Posterior cingulate gyrus (tissue), 11 donors: ENCODE measurements at regions not wholly inside any gene's neighbourhood (a gene's known extent, or its start where the extent isn't known, plus 50 kb on each side); places are given as distances from the start of the nearest gene placed in this dataset.

ENCODE experiments used
- DNase-seq, 10 donors: peaks; one replicate each; pipeline versions ENCODE4 v3.0.0 to v3.0.0-alpha.2; 2020 to 2021; ENCODE audit warnings: mixed read lengths in 3 of 10
- intact Hi-C: fragments of 100-400 bp; cut with DNase I; formaldehyde crosslinking; loops from one replicate; pipeline ENCODE4 v1.15.1; 2023

DNA sequence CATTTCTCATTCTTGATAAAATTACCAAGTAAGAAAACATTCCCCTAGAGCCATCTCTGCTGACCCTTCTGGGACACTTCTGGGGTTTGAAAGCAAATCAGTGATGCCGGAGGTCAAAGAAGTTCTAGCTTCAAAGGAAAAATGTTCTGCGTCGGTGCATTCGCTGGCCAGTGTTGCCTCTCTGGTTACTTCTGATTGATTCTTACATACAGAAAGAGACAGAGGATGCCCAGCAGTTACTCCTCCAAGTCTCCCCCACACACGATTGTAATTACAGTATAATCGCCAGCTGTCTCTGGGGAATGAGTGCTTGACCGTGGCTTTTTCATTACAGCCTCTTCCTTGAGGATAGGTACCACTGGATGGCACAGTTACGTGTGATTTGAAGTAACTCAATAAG, 150.9 kb downstream of the SNX19 start:
- DNase-seq: no peak
- intact Hi-C loops: no loop called here

GRCh38 chr11:130765951-130766649, 150.2 kb downstream of the SNX19 start:
- intact Hi-C loops: no loop called here
- no peak for DNase-seq

GRCh38 chr11:130766650-130767565, 149.4 kb downstream of the SNX19 start:
- DNase-seq: no peak
- intact Hi-C loops: no loop called here

GRCh38 chr11:130769782-130770535, 146.3 kb downstream of the SNX19 start:
- intact Hi-C loops: no loop called here

GRCh38 chr11:130771708-130772107, 144.6 kb downstream of the SNX19 start:
- DNase-seq: no peak
- intact Hi-C loops: no loop called here

More at GRCh38 chr11:130769782-130770535, 146.3 kb downstream of the SNX19 start:
- DNase-seq: no peak

GRCh38 chr11:130772266-130773227, 143.7 kb downstream of the SNX19 start:
- no peak for DNase-seq
- intact Hi-C loops: no loop called here

- no peak for DNase-seq
- intact Hi-C loops: no loop called here
Measured at GRCh38 chr11:130773244-130773820, 142.9 kb downstream of the SNX19 start.

DNA sequence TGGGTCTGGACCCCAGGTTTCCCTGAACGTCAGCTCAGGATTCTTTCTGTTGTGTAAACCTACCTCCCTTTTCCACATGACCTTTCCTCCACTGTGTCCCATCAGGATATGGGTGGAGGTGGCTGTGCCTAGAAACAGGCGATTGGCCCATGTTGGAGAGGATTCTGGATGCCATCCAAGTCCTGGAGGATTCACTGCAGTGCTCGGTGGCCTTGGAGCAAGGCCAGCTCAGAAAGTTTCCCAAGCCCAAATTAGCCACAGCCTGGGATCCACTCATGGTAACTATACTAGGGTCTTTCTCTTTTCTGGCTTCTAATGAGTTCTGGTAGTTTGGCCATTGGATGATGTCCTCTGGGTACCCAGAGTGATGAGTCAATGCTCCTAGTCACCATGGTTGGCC, 141.6 kb downstream of the SNX19 start:
- DNase-seq: no peak
- intact Hi-C loops: no loop called here

DNA sequence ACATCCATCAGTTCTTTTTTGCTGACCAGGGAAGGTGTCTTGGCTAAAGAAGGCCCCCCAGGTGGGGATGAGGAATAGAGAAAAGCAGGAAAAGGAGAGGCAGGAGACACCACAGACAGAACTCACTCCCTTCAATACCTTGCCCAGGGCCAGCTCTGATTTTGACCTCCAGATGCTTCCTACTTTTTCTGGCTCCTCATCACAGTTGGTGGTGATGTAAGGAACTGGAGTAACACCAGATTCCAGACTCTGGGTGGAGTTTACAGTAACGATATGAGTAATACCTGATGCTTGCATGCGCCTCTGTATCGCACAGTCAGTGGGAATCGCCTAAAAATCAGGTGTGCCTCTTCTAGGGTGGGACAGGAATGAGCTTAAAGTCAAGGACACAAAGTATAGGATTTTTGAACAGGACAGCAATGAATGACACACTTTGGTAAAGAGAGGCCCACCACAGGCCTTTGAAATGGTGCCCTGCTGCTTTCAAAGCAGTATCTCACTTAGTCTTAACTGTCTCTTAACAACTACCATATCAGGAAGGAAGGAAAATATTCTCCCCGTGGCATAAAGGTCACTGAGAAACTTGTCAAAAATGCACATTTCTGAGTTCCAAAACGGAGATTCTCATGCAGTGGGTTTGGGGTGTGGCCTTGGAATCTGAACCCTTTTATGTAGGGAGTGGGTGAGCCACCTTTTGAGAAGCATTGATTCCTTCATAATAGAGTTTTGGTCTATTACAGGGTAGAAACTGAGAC, 140.8 kb downstream of the SNX19 start:
- DNase-seq: no peak
- intact Hi-C loops: no loop called here

GRCh38 chr11:130776061-130776419, 140.2 kb downstream of the SNX19 start:
- intact Hi-C loops: no loop called here
- DNase-seq: no peak

DNA sequence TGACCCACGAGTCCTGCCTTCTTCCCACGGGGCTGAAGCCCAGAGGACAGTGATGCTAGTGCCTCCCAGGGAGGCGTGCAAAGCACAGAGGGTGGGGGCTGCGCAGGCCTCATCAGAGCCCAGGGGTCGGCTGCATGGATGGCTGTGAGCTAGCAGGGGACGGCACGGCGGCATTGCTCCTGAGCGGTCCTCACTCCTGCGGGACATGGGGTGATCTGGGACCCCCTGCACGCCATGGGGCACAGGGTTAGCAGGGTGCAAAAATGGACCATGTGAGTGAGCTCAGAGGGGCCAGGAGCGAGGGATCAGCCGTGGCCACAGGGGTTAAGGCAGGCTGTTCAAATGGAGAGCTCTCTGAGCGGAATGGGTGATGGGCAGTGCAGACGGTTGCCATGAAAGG, 138.3 kb downstream of the SNX19 start:
- intact Hi-C loops: no loop called here
- peak in 1 of 10 donors; percentile 62 for DNase-seq

GRCh38 chr11:130778705-130779104, 137.6 kb downstream of the SNX19 start:
- DNase-seq: no peak
- intact Hi-C loops: no loop called here

DNA sequence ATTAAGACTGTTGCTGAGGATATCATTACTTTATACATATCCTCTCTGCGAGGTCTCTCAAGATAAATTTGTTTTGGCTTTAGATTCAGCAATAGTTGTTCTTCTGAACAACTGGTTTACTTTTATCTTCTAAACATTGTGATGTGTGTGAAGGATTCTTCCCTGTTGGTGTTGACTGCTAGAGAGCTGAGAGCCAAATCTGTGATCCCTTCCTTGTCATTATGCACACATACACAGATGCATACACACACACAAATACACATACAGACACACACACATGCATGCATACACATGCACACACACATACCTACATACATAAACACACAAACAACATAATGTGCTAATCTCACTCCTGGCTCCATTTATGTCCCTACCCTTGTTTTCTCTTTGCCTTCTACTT, 137.0 kb downstream of the SNX19 start:
- intact Hi-C loops: no loop called here
- no peak for DNase-seq

- no peak for DNase-seq
- intact Hi-C loops: no loop called here
Measured at GRCh38 chr11:130779943-130780342, 136.3 kb downstream of the SNX19 start.

DNA sequence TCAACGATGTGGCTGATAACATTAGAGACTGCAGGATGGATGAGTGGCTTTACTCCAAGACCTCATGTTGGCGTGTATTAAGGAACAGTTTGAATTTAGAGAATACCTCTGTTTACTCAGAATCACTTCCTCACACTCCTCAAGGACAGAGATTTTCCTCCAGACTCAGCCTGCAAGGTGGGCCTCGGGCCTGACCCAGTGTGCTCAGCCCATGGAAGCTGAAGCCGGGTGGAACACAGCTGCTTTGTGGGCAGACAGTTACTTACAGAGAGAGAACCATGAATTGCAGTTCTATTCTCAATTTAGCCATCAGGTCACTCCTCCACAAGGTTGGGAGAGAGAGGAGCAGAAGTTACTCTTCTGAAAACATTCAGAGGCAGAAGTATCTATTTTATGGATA, 135.8 kb downstream of the SNX19 start:
- intact Hi-C loops: no loop called here
- DNase-seq: peak in 1 of 10 donors; percentile 61

- DNase-seq: no peak
Measured at GRCh38 chr11:130781931-130782330, 134.3 kb downstream of the SNX19 start.

GRCh38 chr11:130782361-130783222, 133.7 kb downstream of the SNX19 start:
- intact Hi-C loops: no loop called here
- no peak for DNase-seq

More at GRCh38 chr11:130781931-130782330, 134.3 kb downstream of the SNX19 start:
- intact Hi-C loops: no loop called here

DNA sequence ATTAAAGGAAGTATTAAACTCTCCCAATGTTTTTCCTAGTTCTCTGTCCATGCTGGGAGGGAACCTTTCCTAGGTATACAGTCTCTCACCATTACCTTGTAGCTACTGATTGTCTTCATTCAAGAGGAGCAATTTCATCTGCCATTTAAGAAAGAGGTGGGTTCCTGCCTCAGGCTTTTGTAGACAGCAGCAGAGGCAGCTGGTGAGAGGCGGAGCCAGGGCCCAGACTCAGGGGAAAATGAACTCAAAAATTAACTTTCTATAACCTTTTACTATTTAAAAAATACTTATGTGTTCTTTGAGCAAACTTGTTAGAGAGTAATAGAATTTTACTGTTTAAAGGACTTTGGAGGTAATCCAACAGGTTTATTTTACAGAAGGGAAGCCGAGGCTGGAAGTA, 133.0 kb downstream of the SNX19 start:
- intact Hi-C loops: no loop called here

More for the DNA sequence above, 133.0 kb downstream of the SNX19 start:
- DNase-seq: no peak
